ENCODE measurements at regions not wholly inside any gene's neighbourhood (a gene's known extent, or its start where the extent isn't known, plus 50 kb on each side); places are given as distances from the start of the nearest gene placed in this dataset.

- no peak for DNase-seq (ENCODE audit: low read depth, low spot score)
Measured at GRCh38 chr11:26860895-26861294, 133.0 kb upstream of the FIBIN start.

GRCh38 chr11:26862801-26863200, 131.1 kb upstream of the FIBIN start:
- H4K20me1 ChIP-seq (ENCODE audit: control insufficient read depth, extremely low read depth, insufficient read depth, low read length), result no peaks in the 10 kb centered on the region
- no peak overlapping the region for H3K4me3 ChIP-seq (ENCODE audit: control insufficient read depth in 2 of 3, extremely low read depth in 1 of 3, insufficient read depth in 2 of 3, low read depth in 1 of 3, low read length in 3 of 3)
- H3K27ac ChIP-seq (ENCODE audit: control insufficient read depth, insufficient read depth, low read length), result no peak overlapping the region
- TF ChIP-seq CTCF (optimal IDR thresholded peaks at IDR 0.05 in 1 of 3, IDR thresholded peaks at IDR 0.05 in 1 of 3, conservative IDR thresholded peaks at IDR 0.05 in 1 of 3; ENCODE audit: extremely low read depth in 1 of 3, insufficient read depth in 2 of 3, low read length in 3 of 3) (no peak), EZH2 (IDR thresholded peaks at IDR 0.05; ENCODE audit: low read length) (no peak)
- H2AFZ ChIP-seq (ENCODE audit: control insufficient read depth, low read length), result no peak overlapping the region
- no peak overlapping the region for H3K4me2 ChIP-seq (ENCODE audit: control insufficient read depth, extremely low read depth, insufficient read depth, low read depth, low read length)
- no peaks in the 10 kb centered on the region for H3K27me3 ChIP-seq (ENCODE audit: control insufficient read depth, extremely low read depth, insufficient read depth, low read length)
- dilution Hi-C loops (cut with MboI; ENCODE audit: extremely low pct_ligation_motif_present, low sequenced_read_pairs), result no loop called here
- no peaks in the 10 kb centered on the region for H3K9me3 ChIP-seq (ENCODE audit: control insufficient read depth, low read depth, low read length)
- H3K9ac ChIP-seq (ENCODE audit: control insufficient read depth, extremely low read depth, insufficient read depth, low read length), result no peak overlapping the region
- H3K4me1 ChIP-seq (ENCODE audit: control insufficient read depth, extremely low read depth, insufficient read depth, low read length), result no peaks in the 10 kb centered on the region
- H3K79me2 ChIP-seq (ENCODE audit: control insufficient read depth, insufficient read depth, low read length), result no peaks in the 10 kb centered on the region
- H3K9me1 ChIP-seq (ENCODE audit: control insufficient read depth, extremely low read depth, insufficient read depth, low read length), result no peaks in the 10 kb centered on the region
- no peaks in the 10 kb centered on the region for H3K36me3 ChIP-seq (ENCODE audit: control insufficient read depth in 2 of 2, extremely low read depth in 1 of 2, insufficient read depth in 2 of 2, low read length in 2 of 2)
- FAIRE-seq (no peak), DNase-seq (ENCODE audit: low read depth, low spot score) (no peak)

More at GRCh38 chr11:26860895-26861294, 133.0 kb upstream of the FIBIN start:
- no peak overlapping the region for H3K27ac ChIP-seq (ENCODE audit: control insufficient read depth, insufficient read depth, low read length)
- no peaks in the 10 kb centered on the region for H3K36me3 ChIP-seq (ENCODE audit: control insufficient read depth in 2 of 2, extremely low read depth in 1 of 2, insufficient read depth in 2 of 2, low read length in 2 of 2)
- no peaks in the 10 kb centered on the region for H3K79me2 ChIP-seq (ENCODE audit: control insufficient read depth, insufficient read depth, low read length)
- TF ChIP-seq CTCF (optimal IDR thresholded peaks at IDR 0.05 in 1 of 3, IDR thresholded peaks at IDR 0.05 in 1 of 3, conservative IDR thresholded peaks at IDR 0.05 in 1 of 3; ENCODE audit: extremely low read depth in 1 of 3, insufficient read depth in 2 of 3, low read length in 3 of 3) (no peak), EZH2 (IDR thresholded peaks at IDR 0.05; ENCODE audit: low read length) (no peak)
- no peak overlapping the region for H3K4me3 ChIP-seq (ENCODE audit: control insufficient read depth in 2 of 3, extremely low read depth in 1 of 3, insufficient read depth in 2 of 3, low read depth in 1 of 3, low read length in 3 of 3)
- no peaks in the 10 kb centered on the region for H3K9me1 ChIP-seq (ENCODE audit: control insufficient read depth, extremely low read depth, insufficient read depth, low read length)
- H3K9ac ChIP-seq (ENCODE audit: control insufficient read depth, extremely low read depth, insufficient read depth, low read length), result no peak overlapping the region
- H3K4me2 ChIP-seq (ENCODE audit: control insufficient read depth, extremely low read depth, insufficient read depth, low read depth, low read length), result no peak overlapping the region
- FAIRE-seq, result no peak
- no peaks in the 10 kb centered on the region for H3K4me1 ChIP-seq (ENCODE audit: control insufficient read depth, extremely low read depth, insufficient read depth, low read length)
- no peaks in the 10 kb centered on the region for H3K27me3 ChIP-seq (ENCODE audit: control insufficient read depth, extremely low read depth, insufficient read depth, low read length)
- H2AFZ ChIP-seq (ENCODE audit: control insufficient read depth, low read length), result no peak overlapping the region
- dilution Hi-C loops (cut with MboI; ENCODE audit: extremely low pct_ligation_motif_present, low sequenced_read_pairs), result no loop called here
- H4K20me1 ChIP-seq (ENCODE audit: control insufficient read depth, extremely low read depth, insufficient read depth, low read length), result no peaks in the 10 kb centered on the region
- H3K9me3 ChIP-seq (ENCODE audit: control insufficient read depth, low read depth, low read length), result no peaks in the 10 kb centered on the region
